Amniotic stem cell (primary cell): ENCODE measurements at regions not wholly inside any gene's neighbourhood (a gene's known extent, or its start where the extent isn't known, plus 50 kb on each side); places are given as distances from the start of the nearest gene placed in this dataset.

Experiments used
- DNase-seq: peaks from one replicate; lab custom pipeline; 2025; lab: John Stamatoyannopoulos, UW

GRCh38 chr2:71864085-71864484 is 283.6 kb downstream of the CYP26B1 start:
- no peak for DNase-seq

GRCh38 chr2:71863396-71863795 is 284.3 kb downstream of the CYP26B1 start:
- DNase-seq = no peak

- DNase-seq = no peak
These were observed 284.7 kb downstream of the CYP26B1 start for GRCh38 chr2:71862921-71863320.

GRCh38 chr2:71861186-71862160 is 286.2 kb downstream of the CYP26B1 start:
- DNase-seq = no peak

GRCh38 chr2:71860381-71860926 is 287.2 kb downstream of the CYP26B1 start:
- DNase-seq = no peak

- no peak for DNase-seq
These were observed 288.3 kb downstream of the CYP26B1 start for GRCh38 chr2:71859211-71859847.

- no peak for DNase-seq
These were observed 289.6 kb downstream of the CYP26B1 start for GRCh38 chr2:71858071-71858470.

- DNase-seq = no peak
These were observed 290.0 kb downstream of the CYP26B1 start for GRCh38 chr2:71857636-71858035.

GRCh38 chr2:71856773-71857525 is 290.7 kb downstream of the CYP26B1 start:
- no peak for DNase-seq

- no peak for DNase-seq
These were observed 293.8 kb downstream of the CYP26B1 start for GRCh38 chr2:71853858-71854257.

- no peak for DNase-seq
These were observed 295.4 kb downstream of the CYP26B1 start for GRCh38 chr2:71852141-71852711.

- DNase-seq = no peak
These were observed 296.4 kb downstream of the CYP26B1 start for GRCh38 chr2:71851094-71851750.

GRCh38 chr2:71850306-71850801 is 297.3 kb downstream of the CYP26B1 start:
- DNase-seq = no peak

GRCh38 chr2:71849607-71850305 is 297.9 kb downstream of the CYP26B1 start:
- no peak for DNase-seq

- no peak for DNase-seq
These were observed 298.6 kb downstream of the CYP26B1 start for GRCh38 chr2:71849111-71849510.

- no peak for DNase-seq
These were observed 300.9 kb downstream of the CYP26B1 start for GRCh38 chr2:71846669-71847291.

GRCh38 chr2:71846072-71846471 is 301.6 kb downstream of the CYP26B1 start:
- DNase-seq = no peak

- no peak for DNase-seq
These were observed 302.7 kb downstream of the CYP26B1 start for GRCh38 chr2:71844967-71845366.

- no peak for DNase-seq
These were observed 304.2 kb downstream of the CYP26B1 start for GRCh38 chr2:71843391-71843850.

- DNase-seq = no peak
These were observed 304.9 kb downstream of the CYP26B1 start for GRCh38 chr2:71842744-71843143.
